ENCODE measurements at regions not wholly inside any gene's neighbourhood (a gene's known extent, or its start where the extent isn't known, plus 50 kb on each side); places are given as distances from the start of the nearest gene placed in this dataset.

- Histone ChIP-seq H4K20me1 (ENCODE audit: control insufficient read depth, extremely low read depth, insufficient read depth, low read length) (no peaks in the 10 kb centered on the region), H3K4me3 (ENCODE audit: control insufficient read depth in 2 of 3, extremely low read depth in 1 of 3, insufficient read depth in 2 of 3, low read depth in 1 of 3, low read length in 3 of 3) (no peak overlapping the region), H2AFZ (ENCODE audit: control insufficient read depth, low read length) (no peak overlapping the region), H3K9ac (ENCODE audit: control insufficient read depth, extremely low read depth, insufficient read depth, low read length) (no peak overlapping the region), H3K79me2 (ENCODE audit: control insufficient read depth, insufficient read depth, low read length) (no peaks in the 10 kb centered on the region), H3K9me3 (ENCODE audit: control insufficient read depth, low read depth, low read length) (no peaks in the 10 kb centered on the region), H3K27ac (ENCODE audit: control insufficient read depth, insufficient read depth, low read length) (no peak overlapping the region), H3K4me1 (ENCODE audit: control insufficient read depth, extremely low read depth, insufficient read depth, low read length) (peaks cover 28% of the 10 kb centered on the region), H3K36me3 (ENCODE audit: control insufficient read depth in 2 of 2, extremely low read depth in 1 of 2, insufficient read depth in 2 of 2, low read length in 2 of 2) (no peaks in the 10 kb centered on the region), H3K9me1 (ENCODE audit: control insufficient read depth, extremely low read depth, insufficient read depth, low read length) (no peaks in the 10 kb centered on the region), H3K4me2 (ENCODE audit: control insufficient read depth, extremely low read depth, insufficient read depth, low read depth, low read length) (no peak overlapping the region), H3K27me3 (ENCODE audit: control insufficient read depth, extremely low read depth, insufficient read depth, low read length) (no peaks in the 10 kb centered on the region)
- FAIRE-seq = peak; percentile 34
- dilution Hi-C loops (cut with MboI; ENCODE audit: extremely low pct_ligation_motif_present, low sequenced_read_pairs) = no loop called here
- DNase-seq (ENCODE audit: low read depth, low spot score) = no peak
- TF ChIP-seq CTCF (optimal IDR thresholded peaks at IDR 0.05 in 1 of 3, IDR thresholded peaks at IDR 0.05 in 1 of 3, conservative IDR thresholded peaks at IDR 0.05 in 1 of 3; ENCODE audit: extremely low read depth in 1 of 3, insufficient read depth in 2 of 3, low read length in 3 of 3) (peak; percentile 45 to 64 (median 64)), EZH2 (IDR thresholded peaks at IDR 0.05; ENCODE audit: low read length) (no peak)
These were observed 250.9 kb downstream of the PTEN start for GRCh38 chr10:88114368-88114767.

- dilution Hi-C loops (cut with MboI; ENCODE audit: extremely low pct_ligation_motif_present, low sequenced_read_pairs) = no loop called here
- TF ChIP-seq CTCF (optimal IDR thresholded peaks at IDR 0.05 in 1 of 3, IDR thresholded peaks at IDR 0.05 in 1 of 3, conservative IDR thresholded peaks at IDR 0.05 in 1 of 3; ENCODE audit: extremely low read depth in 1 of 3, insufficient read depth in 2 of 3, low read length in 3 of 3) (no peak), EZH2 (IDR thresholded peaks at IDR 0.05; ENCODE audit: low read length) (no peak)
These were observed 252.0 kb downstream of the PTEN start for GRCh38 chr10:88115407-88115806.

More at GRCh38 chr10:88115407-88115806, 252.0 kb downstream of the PTEN start:
- Histone ChIP-seq H3K9ac (ENCODE audit: control insufficient read depth, extremely low read depth, insufficient read depth, low read length) (no peak overlapping the region), H3K9me3 (ENCODE audit: control insufficient read depth, low read depth, low read length) (no peaks in the 10 kb centered on the region), H3K27me3 (ENCODE audit: control insufficient read depth, extremely low read depth, insufficient read depth, low read length) (no peaks in the 10 kb centered on the region), H3K79me2 (ENCODE audit: control insufficient read depth, insufficient read depth, low read length) (no peaks in the 10 kb centered on the region), H2AFZ (ENCODE audit: control insufficient read depth, low read length) (no peak overlapping the region), H3K9me1 (ENCODE audit: control insufficient read depth, extremely low read depth, insufficient read depth, low read length) (no peaks in the 10 kb centered on the region), H3K4me2 (ENCODE audit: control insufficient read depth, extremely low read depth, insufficient read depth, low read depth, low read length) (no peak overlapping the region), H4K20me1 (ENCODE audit: control insufficient read depth, extremely low read depth, insufficient read depth, low read length) (no peaks in the 10 kb centered on the region), H3K4me3 (ENCODE audit: control insufficient read depth in 2 of 3, extremely low read depth in 1 of 3, insufficient read depth in 2 of 3, low read depth in 1 of 3, low read length in 3 of 3) (no peak overlapping the region), H3K27ac (ENCODE audit: control insufficient read depth, insufficient read depth, low read length) (no peak overlapping the region), H3K4me1 (ENCODE audit: control insufficient read depth, extremely low read depth, insufficient read depth, low read length) (peaks cover 24% of the 10 kb centered on the region), H3K36me3 (ENCODE audit: control insufficient read depth in 2 of 2, extremely low read depth in 1 of 2, insufficient read depth in 2 of 2, low read length in 2 of 2) (no peaks in the 10 kb centered on the region)
- FAIRE-seq (no peak), DNase-seq (ENCODE audit: low read depth, low spot score) (no peak)
